ENCODE measurements at regions not wholly inside any gene's neighbourhood (a gene's known extent, or its start where the extent isn't known, plus 50 kb on each side); places are given as distances from the start of the nearest gene placed in this dataset.
"Not testable (repeated sequence)": the region's sequence is repeated elsewhere in the genome, so short reads cannot be mapped to it uniquely, and the experiment has no call there.

GRCh38 chr1:172839639-172840038 lies 180.7 kb downstream of the FASLG start:
- not testable (repeated sequence) for DNase-seq

- DNase-seq: no peak
These were observed 184.5 kb downstream of the FASLG start for GRCh38 chr1:172843444-172843843.

- no peak for DNase-seq
These were observed 186.5 kb downstream of the FASLG start for GRCh38 chr1:172845371-172845770.

- no peak for DNase-seq
These were observed 187.0 kb downstream of the FASLG start for GRCh38 chr1:172845865-172846264.

- DNase-seq: not testable (repeated sequence)
These were observed 188.9 kb downstream of the FASLG start for GRCh38 chr1:172847814-172848213.

GRCh38 chr1:172849653-172850052 lies 190.8 kb downstream of the FASLG start:
- no peak for DNase-seq

- DNase-seq: no peak
These were observed 192.2 kb downstream of the FASLG start for GRCh38 chr1:172851077-172851476.

GRCh38 chr1:172851856-172852255 lies 193.0 kb downstream of the FASLG start:
- DNase-seq: no peak

- not testable (repeated sequence) for DNase-seq
These were observed 194.8 kb downstream of the TNFSF18 start for GRCh38 chr1:172855983-172856382.

GRCh38 chr1:172863031-172863430 lies 187.7 kb downstream of the TNFSF18 start:
- DNase-seq: no peak

- DNase-seq: no peak
These were observed 183.4 kb downstream of the TNFSF18 start for GRCh38 chr1:172867216-172867818.

- no peak for DNase-seq
These were observed 179.7 kb downstream of the TNFSF18 start for GRCh38 chr1:172870901-172871606.

- no peak for DNase-seq
These were observed 175.8 kb downstream of the TNFSF18 start for GRCh38 chr1:172874950-172875349.

- no peak for DNase-seq
These were observed 174.8 kb downstream of the TNFSF18 start for GRCh38 chr1:172875892-172876291.

- no peak for DNase-seq
These were observed 168.4 kb downstream of the TNFSF18 start for GRCh38 chr1:172882385-172882784.

GRCh38 chr1:172882791-172883386 lies 167.9 kb downstream of the TNFSF18 start:
- DNase-seq: no peak

GRCh38 chr1:172883387-172883791 lies 167.4 kb downstream of the TNFSF18 start:
- no peak for DNase-seq

GRCh38 chr1:172883844-172884243 lies 166.9 kb downstream of the TNFSF18 start:
- no peak for DNase-seq

GRCh38 chr1:172885411-172885810 lies 165.3 kb downstream of the TNFSF18 start:
- no peak for DNase-seq

GRCh38 chr1:172885971-172886370 lies 164.8 kb downstream of the TNFSF18 start:
- DNase-seq: no peak

- DNase-seq: no peak
These were observed 163.6 kb downstream of the TNFSF18 start for GRCh38 chr1:172887162-172887561.

GRCh38 chr1:172893146-172893841 lies 157.4 kb downstream of the TNFSF18 start:
- DNase-seq: no peak

- no peak for DNase-seq
These were observed 156.2 kb downstream of the TNFSF18 start for GRCh38 chr1:172894349-172895049.

All from T1000 (cell line).